Lung microvascular endothelial cell (primary cell): ENCODE measurements at regions not wholly inside any gene's neighbourhood (a gene's known extent, or its start where the extent isn't known, plus 50 kb on each side); places are given as distances from the start of the nearest gene placed in this dataset.
"Not testable (repeated sequence)": the region's sequence is repeated elsewhere in the genome, so short reads cannot be mapped to it uniquely, and the experiment has no call there.

ENCODE experiments used
- DNase-seq, 2 donors: peaks; one replicate each; pipeline versions ENCODE4 v3.0.0 to v3.0.0-alpha.2; 2010; ENCODE audit warnings: low read depth in 2 of 2

- no peak for DNase-seq
Observed at GRCh38 chr2:2495606-2496005, 164.5 kb upstream of the MYT1L start.

GRCh38 chr2:2493496-2493895 is 162.4 kb upstream of the MYT1L start:
- no peak for DNase-seq

- no peak for DNase-seq
Observed at GRCh38 chr2:2492800-2493199, 161.7 kb upstream of the MYT1L start.

- no peak for DNase-seq
Observed at GRCh38 chr2:2491964-2492363, 160.9 kb upstream of the MYT1L start.

GRCh38 chr2:2484301-2484700 is 153.2 kb upstream of the MYT1L start:
- no peak for DNase-seq

GRCh38 chr2:2482851-2483250 is 151.8 kb upstream of the MYT1L start:
- no peak for DNase-seq

GRCh38 chr2:2472881-2473280 is 141.8 kb upstream of the MYT1L start:
- no peak for DNase-seq

GRCh38 chr2:2472044-2472443 is 141.0 kb upstream of the MYT1L start:
- no peak for DNase-seq

GRCh38 chr2:2466534-2466933 is 135.5 kb upstream of the MYT1L start:
- no peak for DNase-seq

- DNase-seq: no peak
Observed at GRCh38 chr2:2464643-2465042, 133.6 kb upstream of the MYT1L start.

- no peak for DNase-seq
Observed at GRCh38 chr2:2464094-2464493, 133.0 kb upstream of the MYT1L start.

GRCh38 chr2:2456721-2457120 is 125.6 kb upstream of the MYT1L start:
- DNase-seq: no peak

- DNase-seq: no peak
Observed at GRCh38 chr2:2455151-2455550, 124.1 kb upstream of the MYT1L start.

GRCh38 chr2:2452961-2453360 is 121.9 kb upstream of the MYT1L start:
- DNase-seq: no peak

GRCh38 chr2:2451275-2451674 is 120.2 kb upstream of the MYT1L start:
- DNase-seq: not testable (repeated sequence)

- DNase-seq: no peak
Observed at GRCh38 chr2:2448178-2448577, 117.1 kb upstream of the MYT1L start.

GRCh38 chr2:2422621-2423020 is 91.5 kb upstream of the MYT1L start:
- no peak for DNase-seq

- DNase-seq: no peak
Observed at GRCh38 chr2:2413525-2413924, 82.5 kb upstream of the MYT1L start.

GRCh38 chr2:2410987-2411386 is 79.9 kb upstream of the MYT1L start:
- no peak for DNase-seq

- DNase-seq: no peak
Observed at GRCh38 chr2:2409481-2409880, 78.4 kb upstream of the MYT1L start.

- no peak for DNase-seq
Observed at GRCh38 chr2:2405780-2406179, 74.7 kb upstream of the MYT1L start.

- no peak for DNase-seq
Observed at GRCh38 chr2:2400286-2401038, 69.4 kb upstream of the MYT1L start.

GRCh38 chr2:2399396-2399795 is 68.3 kb upstream of the MYT1L start:
- DNase-seq: no peak

GRCh38 chr2:2392332-2392731 is 61.3 kb upstream of the MYT1L start:
- DNase-seq: no peak
